ENCODE measurements at regions not wholly inside any gene's neighbourhood (a gene's known extent, or its start where the extent isn't known, plus 50 kb on each side); places are given as distances from the start of the nearest gene placed in this dataset.

GRCh38 chr2:3125761-3126130 is 251.9 kb downstream of the EIPR1 start:
- H3K79me1 ChIP-seq (ENCODE audit: low read depth, low read length) = no peaks in the 10 kb centered on the region
- no peak overlapping the region for H2AK5ac ChIP-seq (ENCODE audit: low read depth, low read length)
- H3K4me1 ChIP-seq (replicated peaks in 1 of 4; ENCODE audit: control insufficient read depth in 3 of 4, insufficient read depth in 4 of 4, low read length in 3 of 4) = no peaks in the 10 kb centered on the region
- H3K56ac ChIP-seq (replicated peaks; ENCODE audit: insufficient read length, low read depth, low read length) = no peak overlapping the region
- H3K27me3 ChIP-seq (replicated peaks in 1 of 4; ENCODE audit: control insufficient read depth in 3 of 4, extremely low read depth in 1 of 4, insufficient read depth in 3 of 4, low read length in 3 of 4) = no peaks in the 10 kb centered on the region; a peak in 1 of 7 replicates
- H4K20me1 ChIP-seq (replicated peaks in 1 of 2; ENCODE audit: control insufficient read depth in 1 of 2, insufficient read depth in 2 of 2, low read length in 2 of 2) = no peaks in the 10 kb centered on the region
- no peak overlapping the region for H2AFZ ChIP-seq (ENCODE audit: low read length)
- H2BK5ac ChIP-seq (ENCODE audit: low read depth, low read length) = no peak overlapping the region
- H3K18ac ChIP-seq (ENCODE audit: extremely low read depth, low read length) = no peak overlapping the region
- H4K8ac ChIP-seq (ENCODE audit: extremely low read depth, insufficient read depth, low read length) = no peak overlapping the region
- H3K4me2 ChIP-seq (ENCODE audit: insufficient read depth in 1 of 2, low read depth in 2 of 2, low read length in 2 of 2) = no peak overlapping the region
- no peak overlapping the region for H2BK15ac ChIP-seq (ENCODE audit: low read length)
- DNase-seq (ENCODE audit: low read depth in 1 of 2, low spot score in 2 of 2) (no peak), FAIRE-seq (no peak)
- H4K5ac ChIP-seq (ENCODE audit: insufficient read length, low read depth, low read length) = no peak overlapping the region
- ChIA-PET POLR2A (ENCODE audit: partially characterized antibody) (no interaction called here), CTCF (ENCODE audit: partially characterized antibody) (interaction anchor here (1.2 kb wide), 1 partner anchor 178 kb away, joined by 6 read pairs; no protein-coding TSS in a partner anchor)
- no peak overlapping the region for H3K4me3 ChIP-seq (ENCODE audit: extremely low read depth in 1 of 4, insufficient read depth in 2 of 4, low read depth in 3 of 4, low read length in 4 of 4)
- H3K79me2 ChIP-seq (ENCODE audit: control insufficient read depth in 1 of 2, insufficient read depth in 2 of 2, low read length in 2 of 2) = no peaks in the 10 kb centered on the region
- H3K9me3 ChIP-seq (ENCODE audit: insufficient read depth in 2 of 2, low read depth in 1 of 2, low read length in 1 of 2) = no peaks in the 10 kb centered on the region
- H3K23ac ChIP-seq (ENCODE audit: insufficient read length) = no peak overlapping the region
- no peaks in the 10 kb centered on the region for H3K36me3 ChIP-seq (ENCODE audit: control insufficient read depth in 2 of 4, insufficient read depth in 4 of 4, low read length in 3 of 4)
- no peak for TF ChIP-seq EGR1 (IDR thresholded peaks at IDR 0.05; ENCODE audit: borderline replicate concordance, low read depth, low read length)
- TF ChIP-seq SP4 (IDR thresholded peaks at IDR 0.05; ENCODE audit: low read length) = no peak
- TF ChIP-seq TBP (IDR thresholded peaks at IDR 0.05; ENCODE audit: low read depth, low read length) = no peak
- TF ChIP-seq PHF8 (conservative IDR thresholded peaks at IDR 0.05; ENCODE audit: low read depth, low read length) = no peak
- no peak for TF ChIP-seq RAD21 (IDR thresholded peaks at IDR 0.05 in 1 of 2, conservative IDR thresholded peaks at IDR 0.05 in 1 of 2; ENCODE audit: low read depth in 2 of 2, low read length in 2 of 2)
- TF ChIP-seq GABPA (IDR thresholded peaks at IDR 0.05; ENCODE audit: borderline replicate concordance, insufficient read depth, low read length) = no peak
- TF ChIP-seq TCF12 (IDR thresholded peaks at IDR 0.05; ENCODE audit: low read depth, low read length) = no peak
- TF ChIP-seq KDM1A (IDR thresholded peaks at IDR 0.05; ENCODE audit: borderline replicate concordance, low read length) = no peak
- H3K4ac ChIP-seq (replicated peaks; ENCODE audit: insufficient read length, low read depth, low read length) = no peak overlapping the region
- H3K9ac ChIP-seq (replicated peaks in 1 of 4; ENCODE audit: extremely low read depth in 1 of 4, low read depth in 3 of 4, low read length in 3 of 4) = no peak overlapping the region
- H2BK120ac ChIP-seq (replicated peaks; ENCODE audit: low read depth, low read length) = no peak overlapping the region
- no peaks in the 10 kb centered on the region for H3K23me2 ChIP-seq (ENCODE audit: low read depth, low read length)
- H4K91ac ChIP-seq (replicated peaks; ENCODE audit: insufficient read length, low read length) = no peak overlapping the region
- no peak overlapping the region for H2BK12ac ChIP-seq (ENCODE audit: low read depth, low read length)
- H3K14ac ChIP-seq (ENCODE audit: insufficient read length) = no peak overlapping the region
- WGBS, 2 experiments (ENCODE audit: extremely low coverage in 1 of 2, insufficient coverage in 1 of 2, insufficient read length in 1 of 2, insufficient replicate concordance in 2 of 2, low coverage in 1 of 2, low lambda C conversion rate in 2 of 2, missing lambda C conversion rate in 1 of 2) = 89% methylated on average over 10 of the region's 10 CpGs; no CpG with 5 or more reads in 1 of the 2 experiments
- no peak overlapping the region for H2BK20ac ChIP-seq (ENCODE audit: low read length)
- H3K27ac ChIP-seq (ENCODE audit: low read depth, low read length) = no peak overlapping the region

All from H1 (cell line).